Gastrocnemius medialis (tissue), 4 donors: ENCODE measurements at regions not wholly inside any gene's neighbourhood (a gene's known extent, or its start where the extent isn't known, plus 50 kb on each side); places are given as distances from the start of the nearest gene placed in this dataset.

Source experiments
- ATAC-seq, 2 donors: fragments of 150-250 bp; one replicate each; pipeline ENCODE4 v1.9.1; 2016
- DNase-seq, 2 donors: peaks; one replicate each; pipeline ENCODE4 v3.0.0-alpha.2; 2019
- H3K27ac ChIP-seq, 4 donors: fragments of 200-600 bp; sonication (generic); 1 replicate in 1 of 4; 2 replicates in 3 of 4; pipeline ENCODE4 v1.5.1; 2016 to 2018; ENCODE audit warnings: mild to moderate bottlenecking in 2 of 4, moderate library complexity in 1 of 4
- H3K27me3 ChIP-seq, 3 donors: fragments of 200-600 bp; sonication (generic) in 2 of 3; 1 replicate in 1 of 3; 2 replicates in 2 of 3; pipeline versions ENCODE4 v1.5.1 to v1.6.0; 2016 to 2019; ENCODE audit warnings: mild to moderate bottlenecking in 1 of 3, moderate library complexity in 1 of 3
- H3K36me3 ChIP-seq, 2 donors: fragments of 200-600 bp; sonication (generic) in 1 of 2; one replicate each; pipeline ENCODE4 v1.5.1; 2017 to 2018
- H3K4me1 ChIP-seq, 2 donors: fragments of 200-600 bp; sonication (generic) in 1 of 2; one replicate each; pipeline ENCODE4 v1.5.1; 2016 to 2017; ENCODE audit warnings: mild to moderate bottlenecking in 2 of 2
- H3K4me3 ChIP-seq, 4 donors: fragments of 200-600 bp; sonication (generic) in 3 of 4; 1 replicate in 1 of 4; 2 replicates in 3 of 4; pipeline ENCODE4 v1.5.1; 2016 to 2019; ENCODE audit warnings: mild to moderate bottlenecking in 2 of 4
- H3K9me3 ChIP-seq, 3 donors: fragments of 200-600 bp; sonication (generic) in 2 of 3; 1 replicate in 1 of 3; 2 replicates in 2 of 3; pipeline ENCODE4 v1.5.1; 2016 to 2019
- CTCF ChIP-seq, 5 experiments: fragments of 450-650 bp in 3 of 5; fragments of 200-600 bp in 2 of 5; sonication (generic) in 2 of 5; IDR thresholded peaks in 4 of 5; conservative IDR thresholded peaks in 1 of 5; 1 replicate in 4 of 5; 2 replicates in 1 of 5; pipeline ENCODE4 v1.5.1; 2016 to 2019; ENCODE audit warnings: antibody characterized with exemption in 5 of 5, mild to moderate bottlenecking in 3 of 5, moderate library complexity in 3 of 5
- POLR2A ChIP-seq, 2 donors: fragments of 450-650 bp; IDR thresholded peaks; one replicate each; pipeline ENCODE4 v1.6.1; 2017; ENCODE audit warnings: antibody characterized with exemption in 2 of 2, mild to moderate bottlenecking in 2 of 2, moderate library complexity in 2 of 2
- in situ Hi-C, 4 donors: fragments of 200-750 bp; cut with MboI; loops; one replicate each; pipeline versions ENCODE4 v1.15.0 to v1.8.0; 2017; ENCODE audit warnings: low sequenced_read_pairs in 4 of 4
- intact Hi-C: fragments of 100-400 bp; cut with DNase I; formaldehyde crosslinking; loops from one replicate; pipeline ENCODE4 v1.15.1; 2023; ENCODE audit warnings: low total_unique reads

GRCh38 chr6:56335726-56336125 is 88.3 kb upstream of the COL21A1 start:
- no peak for ATAC-seq

GRCh38 chr6:56334937-56335336 is 87.6 kb upstream of the COL21A1 start:
- ATAC-seq (no peak), DNase-seq (no peak)
- TF ChIP-seq POLR2A (IDR thresholded peaks at IDR 0.05) (no peak), CTCF (IDR thresholded peaks at IDR 0.05 in 4 of 5, conservative IDR thresholded peaks at IDR 0.05 in 1 of 5) (no peak)
- no peaks in the 10 kb centered on the region for H3K9me3 ChIP-seq
- H3K36me3 ChIP-seq: no peaks in the 10 kb centered on the region
- H3K4me3 ChIP-seq: no peak overlapping the region
- in situ Hi-C loops: no loop called here
- no peaks in the 10 kb centered on the region for H3K27me3 ChIP-seq
- H3K4me1 ChIP-seq: no peaks in the 10 kb centered on the region
- intact Hi-C loops: no loop called here
- H3K27ac ChIP-seq: no peak overlapping the region

More at GRCh38 chr6:56335726-56336125, 88.3 kb upstream of the COL21A1 start:
- TF ChIP-seq CTCF (IDR thresholded peaks at IDR 0.05 in 4 of 5, conservative IDR thresholded peaks at IDR 0.05 in 1 of 5): no peak
- no peak for TF ChIP-seq POLR2A (IDR thresholded peaks at IDR 0.05)
- Histone ChIP-seq H3K27me3 (no peaks in the 10 kb centered on the region), H3K9me3 (no peaks in the 10 kb centered on the region), H3K4me1 (no peaks in the 10 kb centered on the region), H3K4me3 (no peak overlapping the region), H3K27ac (no peak overlapping the region), H3K36me3 (no peaks in the 10 kb centered on the region)
- DNase-seq: no peak
- in situ Hi-C loops (no loop called here), intact Hi-C loops (no loop called here)

GRCh38 chr6:56329271-56330050 is 82.1 kb upstream of the COL21A1 start:
- no peak overlapping the region for H3K4me3 ChIP-seq
- DNase-seq (no peak), ATAC-seq (no peak)
- no peak overlapping the region for H3K27ac ChIP-seq
- no peaks in the 10 kb centered on the region for H3K27me3 ChIP-seq
- intact Hi-C loops (no loop called here), in situ Hi-C loops (no loop called here)
- no peaks in the 10 kb centered on the region for H3K36me3 ChIP-seq
- TF ChIP-seq POLR2A (IDR thresholded peaks at IDR 0.05): no peak
- no peak for TF ChIP-seq CTCF (IDR thresholded peaks at IDR 0.05 in 4 of 5, conservative IDR thresholded peaks at IDR 0.05 in 1 of 5)
- no peaks in the 10 kb centered on the region for H3K4me1 ChIP-seq
- no peaks in the 10 kb centered on the region for H3K9me3 ChIP-seq

- Histone ChIP-seq H3K36me3 (no peaks in the 10 kb centered on the region), H3K4me1 (no peaks in the 10 kb centered on the region), H3K4me3 (no peak overlapping the region), H3K27me3 (no peaks in the 10 kb centered on the region), H3K9me3 (no peaks in the 10 kb centered on the region), H3K27ac (no peak overlapping the region)
- TF ChIP-seq CTCF (IDR thresholded peaks at IDR 0.05 in 4 of 5, conservative IDR thresholded peaks at IDR 0.05 in 1 of 5) (no peak), POLR2A (IDR thresholded peaks at IDR 0.05) (no peak)
- DNase-seq (no peak), ATAC-seq (no peak)
- intact Hi-C loops: no loop called here
- in situ Hi-C loops: no loop called here
Measured at GRCh38 chr6:56328728-56329090, 81.3 kb upstream of the COL21A1 start.
